ENCODE measurements at regions not wholly inside any gene's neighbourhood (a gene's known extent, or its start where the extent isn't known, plus 50 kb on each side); places are given as distances from the start of the nearest gene placed in this dataset.

DNA sequence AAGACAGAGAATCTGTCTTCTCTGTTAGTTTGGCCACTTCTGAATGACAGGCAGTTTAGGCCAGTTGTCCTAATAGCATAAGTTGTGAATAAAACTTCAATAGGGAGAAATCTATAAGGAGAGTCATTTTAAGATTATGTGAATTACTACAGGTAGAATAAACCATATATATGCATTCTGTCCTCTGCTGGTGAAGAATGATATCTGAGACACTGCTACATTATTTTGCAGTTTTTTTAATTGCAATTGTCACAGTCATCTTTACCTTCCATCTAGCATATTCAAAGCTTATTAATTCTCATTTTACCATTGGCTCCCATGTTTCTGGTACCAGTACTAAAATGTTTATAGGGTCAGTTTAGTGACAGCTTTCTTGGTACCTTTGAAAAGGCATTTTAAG is 519.6 kb upstream of the DEPDC1 start:
- H3K36me3 ChIP-seq (ENCODE audit: insufficient read depth) = no peaks in the 10 kb centered on the region
- TF ChIP-seq, protein P1, sequence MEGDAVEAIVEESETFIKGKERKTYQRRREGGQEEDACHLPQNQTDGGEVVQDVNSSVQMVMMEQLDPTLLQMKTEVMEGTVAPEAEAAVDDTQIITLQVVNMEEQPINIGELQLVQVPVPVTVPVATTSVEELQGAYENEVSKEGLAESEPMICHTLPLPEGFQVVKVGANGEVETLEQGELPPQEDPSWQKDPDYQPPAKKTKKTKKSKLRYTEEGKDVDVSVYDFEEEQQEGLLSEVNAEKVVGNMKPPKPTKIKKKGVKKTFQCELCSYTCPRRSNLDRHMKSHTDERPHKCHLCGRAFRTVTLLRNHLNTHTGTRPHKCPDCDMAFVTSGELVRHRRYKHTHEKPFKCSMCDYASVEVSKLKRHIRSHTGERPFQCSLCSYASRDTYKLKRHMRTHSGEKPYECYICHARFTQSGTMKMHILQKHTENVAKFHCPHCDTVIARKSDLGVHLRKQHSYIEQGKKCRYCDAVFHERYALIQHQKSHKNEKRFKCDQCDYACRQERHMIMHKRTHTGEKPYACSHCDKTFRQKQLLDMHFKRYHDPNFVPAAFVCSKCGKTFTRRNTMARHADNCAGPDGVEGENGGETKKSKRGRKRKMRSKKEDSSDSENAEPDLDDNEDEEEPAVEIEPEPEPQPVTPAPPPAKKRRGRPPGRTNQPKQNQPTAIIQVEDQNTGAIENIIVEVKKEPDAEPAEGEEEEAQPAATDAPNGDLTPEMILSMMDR (conservative IDR thresholded peaks at IDR 0.05; ENCODE audit: low read depth, low read length) = no peak
- H3K4me1 ChIP-seq (ENCODE audit: low read depth, poor library complexity, severe bottlenecking) = no peaks in the 10 kb centered on the region
- no peak overlapping the region for H3K27ac ChIP-seq
- no peaks in the 10 kb centered on the region for H3K79me2 ChIP-seq (ENCODE audit: insufficient read depth, low read depth)
- no peaks in the 10 kb centered on the region for H3K27me3 ChIP-seq (ENCODE audit: insufficient read depth, low read depth)
- no peak overlapping the region for H3K4me2 ChIP-seq
- no peak overlapping the region for H3K4me3 ChIP-seq (IDR thresholded peaks at IDR 0.05; ENCODE audit: insufficient read depth, low read depth, low read length)
- no peaks in the 10 kb centered on the region for H4K20me1 ChIP-seq (ENCODE audit: insufficient read depth)
- H3K9ac ChIP-seq = no peak overlapping the region
- no peak overlapping the region for H2AFZ ChIP-seq (ENCODE audit: low read depth)

DNA sequence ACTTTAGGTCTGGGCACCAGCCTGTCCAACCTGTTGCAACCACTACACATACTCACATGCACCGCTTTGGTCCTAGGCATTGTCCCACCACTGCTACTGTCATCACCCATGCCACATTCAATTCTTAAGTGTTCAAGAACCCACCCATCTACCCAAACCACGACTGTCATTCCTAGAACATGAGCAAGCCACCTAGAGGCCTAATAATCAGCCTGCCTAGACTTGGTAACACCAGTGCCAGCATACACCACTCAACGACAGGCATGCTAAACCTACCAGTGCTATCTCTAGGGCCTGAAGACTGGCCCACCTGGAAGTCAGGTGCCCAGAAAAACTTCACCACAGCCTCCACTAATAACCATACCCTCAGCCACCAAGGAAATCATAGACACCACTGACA is 532.8 kb upstream of the DEPDC1 start:
- Histone ChIP-seq H4K20me1 (ENCODE audit: insufficient read depth) (no peaks in the 10 kb centered on the region), H3K79me2 (ENCODE audit: insufficient read depth, low read depth) (no peaks in the 10 kb centered on the region), H3K36me3 (ENCODE audit: insufficient read depth) (no peaks in the 10 kb centered on the region), H3K27me3 (ENCODE audit: insufficient read depth, low read depth) (no peaks in the 10 kb centered on the region), H3K4me2 (no peak overlapping the region), H3K9ac (no peak overlapping the region), H3K4me1 (ENCODE audit: low read depth, poor library complexity, severe bottlenecking) (no peaks in the 10 kb centered on the region), H2AFZ (ENCODE audit: low read depth) (no peak overlapping the region), H3K4me3 (IDR thresholded peaks at IDR 0.05; ENCODE audit: insufficient read depth, low read depth, low read length) (no peak overlapping the region), H3K27ac (no peak overlapping the region)
- TF ChIP-seq, protein P1 (conservative IDR thresholded peaks at IDR 0.05; ENCODE audit: low read depth, low read length) = no peak

DNA sequence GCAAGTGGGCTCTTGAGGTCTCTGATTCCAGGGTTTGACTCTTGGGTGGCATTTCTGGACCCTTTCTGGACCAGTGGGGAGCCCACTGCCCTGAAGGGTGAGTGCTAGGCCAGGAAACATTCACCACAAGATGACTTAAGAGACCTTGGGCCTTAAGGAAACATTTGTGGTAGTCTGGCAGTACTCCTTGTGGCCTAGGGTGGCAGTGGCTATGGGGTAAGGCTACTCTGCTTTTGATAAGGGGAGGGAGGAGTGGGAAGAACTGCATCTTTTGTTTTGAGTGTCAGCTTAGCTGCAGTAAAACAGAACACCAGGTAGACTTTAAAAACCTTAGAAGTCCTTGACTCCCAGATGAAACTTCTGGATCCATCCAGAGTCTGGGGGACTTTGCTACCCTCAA is 529.3 kb upstream of the LRRC7 start:
- no peaks in the 10 kb centered on the region for H4K20me1 ChIP-seq (ENCODE audit: insufficient read depth)
- H3K36me3 ChIP-seq (ENCODE audit: insufficient read depth) = no peaks in the 10 kb centered on the region
- H3K27me3 ChIP-seq (ENCODE audit: insufficient read depth, low read depth) = no peaks in the 10 kb centered on the region
- no peak overlapping the region for H3K4me2 ChIP-seq
- H3K9ac ChIP-seq = no peak overlapping the region
- H3K4me1 ChIP-seq (ENCODE audit: low read depth, poor library complexity, severe bottlenecking) = no peaks in the 10 kb centered on the region
- H3K4me3 ChIP-seq (IDR thresholded peaks at IDR 0.05; ENCODE audit: insufficient read depth, low read depth, low read length) = no peak overlapping the region
- H3K27ac ChIP-seq = no peak overlapping the region
- TF ChIP-seq, protein P1 (conservative IDR thresholded peaks at IDR 0.05; ENCODE audit: low read depth, low read length) = no peak
- H3K79me2 ChIP-seq (ENCODE audit: insufficient read depth, low read depth) = no peaks in the 10 kb centered on the region
- H2AFZ ChIP-seq (ENCODE audit: low read depth) = no peak overlapping the region

DNA sequence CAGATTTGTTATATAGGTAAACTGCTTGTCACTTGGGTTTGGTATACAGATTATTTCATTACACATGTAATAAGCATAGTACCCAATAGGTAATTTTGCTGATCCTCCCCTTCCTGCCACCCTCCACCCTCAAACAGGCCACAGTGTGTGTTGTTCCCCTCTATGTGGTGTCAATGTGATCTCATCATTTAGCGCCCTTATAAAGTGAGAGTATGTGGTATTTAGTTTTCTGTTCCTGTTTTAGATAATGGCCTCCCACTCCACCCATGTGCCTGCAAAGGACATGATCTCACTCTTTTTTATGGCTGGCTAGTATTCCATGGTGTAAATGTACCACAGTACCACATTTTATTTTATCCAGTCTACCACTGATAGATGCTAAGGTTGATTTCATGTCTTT is 522.1 kb upstream of the LRRC7 start:
- H3K9ac ChIP-seq = no peak overlapping the region
- no peaks in the 10 kb centered on the region for H4K20me1 ChIP-seq (ENCODE audit: insufficient read depth)
- H3K79me2 ChIP-seq (ENCODE audit: insufficient read depth, low read depth) = no peaks in the 10 kb centered on the region
- H2AFZ ChIP-seq (ENCODE audit: low read depth) = no peak overlapping the region
- H3K36me3 ChIP-seq (ENCODE audit: insufficient read depth) = no peaks in the 10 kb centered on the region
- no peaks in the 10 kb centered on the region for H3K27me3 ChIP-seq (ENCODE audit: insufficient read depth, low read depth)
- H3K4me1 ChIP-seq (ENCODE audit: low read depth, poor library complexity, severe bottlenecking) = no peaks in the 10 kb centered on the region
- H3K27ac ChIP-seq = no peak overlapping the region
- TF ChIP-seq, protein P1 (conservative IDR thresholded peaks at IDR 0.05; ENCODE audit: low read depth, low read length) = no peak
- H3K4me3 ChIP-seq (IDR thresholded peaks at IDR 0.05; ENCODE audit: insufficient read depth, low read depth, low read length) = no peak overlapping the region
- no peak overlapping the region for H3K4me2 ChIP-seq

DNA sequence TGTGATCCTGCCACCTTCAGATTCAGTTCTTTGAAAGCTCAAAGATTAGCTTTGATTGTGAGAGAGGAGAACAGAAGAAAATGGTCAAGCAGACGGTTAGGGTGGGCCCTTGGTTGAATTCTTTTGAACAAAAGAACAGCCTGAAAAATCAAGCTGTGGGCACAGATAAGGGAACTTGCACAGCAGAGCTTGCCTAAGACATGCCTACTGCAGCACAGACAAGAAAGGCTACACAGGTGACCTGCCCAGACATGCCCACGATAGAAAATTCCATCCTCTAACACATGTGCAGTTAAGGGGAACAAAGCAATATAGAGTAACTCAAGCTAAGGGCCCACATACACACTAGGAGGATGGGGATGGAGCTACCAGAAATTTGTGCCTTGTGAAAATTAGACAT is 512.5 kb upstream of the LRRC7 start:
- Histone ChIP-seq H3K9ac (no peak overlapping the region), H3K27me3 (ENCODE audit: insufficient read depth, low read depth) (no peaks in the 10 kb centered on the region), H3K27ac (no peak overlapping the region), H2AFZ (ENCODE audit: low read depth) (no peak overlapping the region), H4K20me1 (ENCODE audit: insufficient read depth) (no peaks in the 10 kb centered on the region), H3K4me1 (ENCODE audit: low read depth, poor library complexity, severe bottlenecking) (no peaks in the 10 kb centered on the region), H3K79me2 (ENCODE audit: insufficient read depth, low read depth) (no peaks in the 10 kb centered on the region), H3K36me3 (ENCODE audit: insufficient read depth) (no peaks in the 10 kb centered on the region), H3K4me2 (no peak overlapping the region), H3K4me3 (IDR thresholded peaks at IDR 0.05; ENCODE audit: insufficient read depth, low read depth, low read length) (no peak overlapping the region)
- TF ChIP-seq, protein P1 (conservative IDR thresholded peaks at IDR 0.05; ENCODE audit: low read depth, low read length) = no peak
